OCI-LY7 (cell line): ENCODE measurements at regions not wholly inside any gene's neighbourhood (a gene's known extent, or its start where the extent isn't known, plus 50 kb on each side); places are given as distances from the start of the nearest gene placed in this dataset.

Source experiments
- EZH2phosphoT487 ChIP-seq: fragments of 200-600 bp; sonication (generic); IDR thresholded peaks from 2 replicates; pipeline ENCODE4 v1.6.1; 2018; ENCODE audit warnings: low read depth, borderline replicate concordance, mild to moderate bottlenecking, mixed run types, antibody characterized with exemption, low read length, moderate library complexity, mixed read lengths
- TF ChIP-seq, protein P1 (sequence below): fragments of 200-600 bp; sonication (generic); conservative IDR thresholded peaks from 2 replicates; pipeline ENCODE4 v1.5.1; 2014; ENCODE audit warnings: mild to moderate bottlenecking, antibody characterized with exemption, low read length, moderate library complexity, mixed read lengths

DNA sequence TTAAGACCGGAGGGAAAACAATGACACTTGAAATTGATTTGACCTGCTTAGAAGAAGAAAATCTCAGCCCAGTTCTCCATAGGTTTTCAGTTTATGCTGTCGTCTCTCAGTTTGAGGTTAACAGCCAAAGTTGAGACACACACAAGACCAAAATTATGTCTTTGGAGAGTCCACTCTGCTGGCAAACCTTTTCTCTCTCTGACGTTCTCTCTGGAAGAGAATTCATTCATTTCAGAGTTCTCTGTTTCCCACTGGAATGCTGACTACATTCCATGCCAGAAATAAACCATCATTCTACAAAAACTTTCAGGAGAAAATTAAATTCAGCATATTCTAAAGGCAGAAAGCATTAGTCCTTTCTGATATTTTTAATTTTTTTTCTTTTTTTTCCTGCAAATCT is 155.2 kb downstream of the TFAP2A start:
- TF ChIP-seq, protein P1, sequence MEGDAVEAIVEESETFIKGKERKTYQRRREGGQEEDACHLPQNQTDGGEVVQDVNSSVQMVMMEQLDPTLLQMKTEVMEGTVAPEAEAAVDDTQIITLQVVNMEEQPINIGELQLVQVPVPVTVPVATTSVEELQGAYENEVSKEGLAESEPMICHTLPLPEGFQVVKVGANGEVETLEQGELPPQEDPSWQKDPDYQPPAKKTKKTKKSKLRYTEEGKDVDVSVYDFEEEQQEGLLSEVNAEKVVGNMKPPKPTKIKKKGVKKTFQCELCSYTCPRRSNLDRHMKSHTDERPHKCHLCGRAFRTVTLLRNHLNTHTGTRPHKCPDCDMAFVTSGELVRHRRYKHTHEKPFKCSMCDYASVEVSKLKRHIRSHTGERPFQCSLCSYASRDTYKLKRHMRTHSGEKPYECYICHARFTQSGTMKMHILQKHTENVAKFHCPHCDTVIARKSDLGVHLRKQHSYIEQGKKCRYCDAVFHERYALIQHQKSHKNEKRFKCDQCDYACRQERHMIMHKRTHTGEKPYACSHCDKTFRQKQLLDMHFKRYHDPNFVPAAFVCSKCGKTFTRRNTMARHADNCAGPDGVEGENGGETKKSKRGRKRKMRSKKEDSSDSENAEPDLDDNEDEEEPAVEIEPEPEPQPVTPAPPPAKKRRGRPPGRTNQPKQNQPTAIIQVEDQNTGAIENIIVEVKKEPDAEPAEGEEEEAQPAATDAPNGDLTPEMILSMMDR: no peak
- no peak for TF ChIP-seq EZH2phosphoT487
